ENCODE measurements at regions not wholly inside any gene's neighbourhood (a gene's known extent, or its start where the extent isn't known, plus 50 kb on each side); places are given as distances from the start of the nearest gene placed in this dataset.

DNA sequence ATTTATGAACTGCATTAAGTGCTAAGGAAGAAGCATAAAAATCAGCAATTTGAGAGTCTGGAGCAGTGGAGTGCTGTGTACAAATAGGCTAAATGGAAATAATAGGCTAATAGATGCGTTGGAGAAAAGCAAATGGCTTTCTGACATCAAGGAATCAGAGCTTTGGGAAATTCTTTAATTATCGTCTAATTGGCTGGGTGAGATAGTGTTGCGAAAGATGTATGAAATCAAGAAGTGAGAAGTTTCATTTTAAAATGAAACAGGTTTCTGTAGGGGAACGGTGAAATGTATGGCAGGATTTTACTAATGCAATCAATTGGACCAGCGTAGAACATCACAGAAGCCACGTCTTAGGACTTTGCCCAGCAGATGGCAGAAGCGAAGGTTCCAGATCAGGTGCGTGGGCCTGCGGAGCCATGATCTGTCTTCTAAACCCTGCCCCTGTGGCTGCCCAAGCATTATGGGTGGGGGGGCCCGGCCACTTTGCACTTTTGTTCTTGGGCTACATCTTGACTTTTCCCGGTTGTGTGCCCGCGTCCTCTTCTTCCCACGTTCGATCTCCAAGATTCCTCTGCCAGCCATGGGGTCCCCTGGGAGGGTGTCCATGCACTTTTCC is 118.5 kb upstream of the SHISA3 start:
- Histone ChIP-seq H4K20me1 (ENCODE audit: insufficient read depth, low read length) (no peaks in the 10 kb centered on the region), H3K4me1 (ENCODE audit: insufficient read depth, low read length) (no peaks in the 10 kb centered on the region), H3K79me2 (ENCODE audit: insufficient read depth, low read length) (no peaks in the 10 kb centered on the region), H3K36me3 (ENCODE audit: insufficient read depth, low read length) (no peaks in the 10 kb centered on the region), H3K27ac (ENCODE audit: low read depth, low read length) (no peak overlapping the region), H3K4me3 (ENCODE audit: insufficient read depth, low read length) (no peak overlapping the region), H2AFZ (ENCODE audit: low read length) (no peak overlapping the region), H3K4me2 (ENCODE audit: insufficient read depth, low read length) (no peak overlapping the region), H3K9me3 (ENCODE audit: low read depth, low read length) (no peaks in the 10 kb centered on the region), H3K27me3 (ENCODE audit: insufficient read depth, low read length) (no peaks in the 10 kb centered on the region)
- TF ChIP-seq, protein P1, sequence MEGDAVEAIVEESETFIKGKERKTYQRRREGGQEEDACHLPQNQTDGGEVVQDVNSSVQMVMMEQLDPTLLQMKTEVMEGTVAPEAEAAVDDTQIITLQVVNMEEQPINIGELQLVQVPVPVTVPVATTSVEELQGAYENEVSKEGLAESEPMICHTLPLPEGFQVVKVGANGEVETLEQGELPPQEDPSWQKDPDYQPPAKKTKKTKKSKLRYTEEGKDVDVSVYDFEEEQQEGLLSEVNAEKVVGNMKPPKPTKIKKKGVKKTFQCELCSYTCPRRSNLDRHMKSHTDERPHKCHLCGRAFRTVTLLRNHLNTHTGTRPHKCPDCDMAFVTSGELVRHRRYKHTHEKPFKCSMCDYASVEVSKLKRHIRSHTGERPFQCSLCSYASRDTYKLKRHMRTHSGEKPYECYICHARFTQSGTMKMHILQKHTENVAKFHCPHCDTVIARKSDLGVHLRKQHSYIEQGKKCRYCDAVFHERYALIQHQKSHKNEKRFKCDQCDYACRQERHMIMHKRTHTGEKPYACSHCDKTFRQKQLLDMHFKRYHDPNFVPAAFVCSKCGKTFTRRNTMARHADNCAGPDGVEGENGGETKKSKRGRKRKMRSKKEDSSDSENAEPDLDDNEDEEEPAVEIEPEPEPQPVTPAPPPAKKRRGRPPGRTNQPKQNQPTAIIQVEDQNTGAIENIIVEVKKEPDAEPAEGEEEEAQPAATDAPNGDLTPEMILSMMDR (IDR thresholded peaks at IDR 0.05; ENCODE audit: extremely low read depth, low read depth, low read length) = no peak
- no peak for DNase-seq (ENCODE audit: insufficient read length, low spot score, missing footprints)

DNA sequence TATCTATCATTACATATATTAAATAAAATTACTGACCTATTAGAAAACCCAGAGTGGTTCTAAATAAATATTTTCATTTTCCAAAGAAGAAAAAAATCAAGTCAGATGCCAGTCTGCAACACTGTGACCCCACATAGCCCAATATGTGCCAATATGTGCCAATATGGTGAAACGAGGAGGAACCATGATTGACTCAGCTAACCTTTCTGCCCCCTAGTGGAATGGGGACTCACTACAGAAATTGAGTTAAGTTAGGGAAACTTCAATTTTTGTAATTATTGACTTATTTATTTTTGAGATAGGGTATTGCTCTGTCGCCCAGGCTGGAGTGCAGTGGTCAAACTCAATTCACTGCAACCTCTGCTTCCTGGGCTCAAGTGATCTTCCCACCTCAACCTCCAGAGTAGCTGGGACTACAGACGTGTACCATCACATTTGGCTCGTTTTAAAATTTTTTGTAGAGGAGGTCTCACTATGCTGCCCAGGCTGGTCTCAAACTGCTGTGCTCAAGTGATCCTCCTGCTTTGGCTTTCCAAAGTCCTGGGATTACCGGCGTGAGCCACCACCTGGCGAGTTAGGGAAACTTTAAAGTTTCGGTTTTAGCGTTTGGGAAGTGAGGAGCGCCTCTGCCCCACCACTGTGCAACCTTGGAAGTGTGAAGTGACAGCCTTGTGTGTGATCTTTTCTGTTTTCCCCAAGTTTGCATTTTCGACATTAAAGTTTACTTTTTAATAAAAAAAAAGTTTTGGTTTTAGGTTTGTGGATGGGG is 116.8 kb upstream of the SHISA3 start:
- H3K4me1 ChIP-seq (ENCODE audit: insufficient read depth, low read length) = no peaks in the 10 kb centered on the region
- H2AFZ ChIP-seq (ENCODE audit: low read length) = no peak overlapping the region
- H3K79me2 ChIP-seq (ENCODE audit: insufficient read depth, low read length) = no peaks in the 10 kb centered on the region
- H4K20me1 ChIP-seq (ENCODE audit: insufficient read depth, low read length) = no peaks in the 10 kb centered on the region
- H3K36me3 ChIP-seq (ENCODE audit: insufficient read depth, low read length) = no peaks in the 10 kb centered on the region
- H3K27ac ChIP-seq (ENCODE audit: low read depth, low read length) = no peak overlapping the region
- DNase-seq (ENCODE audit: insufficient read length, low spot score, missing footprints) = peak; percentile 88
- H3K4me2 ChIP-seq (ENCODE audit: insufficient read depth, low read length) = no peak overlapping the region
- H3K4me3 ChIP-seq (ENCODE audit: insufficient read depth, low read length) = no peak overlapping the region
- H3K27me3 ChIP-seq (ENCODE audit: insufficient read depth, low read length) = no peaks in the 10 kb centered on the region
- no peaks in the 10 kb centered on the region for H3K9me3 ChIP-seq (ENCODE audit: low read depth, low read length)
- TF ChIP-seq, protein P1 (IDR thresholded peaks at IDR 0.05; ENCODE audit: extremely low read depth, low read depth, low read length) = peak; percentile 66

DNA sequence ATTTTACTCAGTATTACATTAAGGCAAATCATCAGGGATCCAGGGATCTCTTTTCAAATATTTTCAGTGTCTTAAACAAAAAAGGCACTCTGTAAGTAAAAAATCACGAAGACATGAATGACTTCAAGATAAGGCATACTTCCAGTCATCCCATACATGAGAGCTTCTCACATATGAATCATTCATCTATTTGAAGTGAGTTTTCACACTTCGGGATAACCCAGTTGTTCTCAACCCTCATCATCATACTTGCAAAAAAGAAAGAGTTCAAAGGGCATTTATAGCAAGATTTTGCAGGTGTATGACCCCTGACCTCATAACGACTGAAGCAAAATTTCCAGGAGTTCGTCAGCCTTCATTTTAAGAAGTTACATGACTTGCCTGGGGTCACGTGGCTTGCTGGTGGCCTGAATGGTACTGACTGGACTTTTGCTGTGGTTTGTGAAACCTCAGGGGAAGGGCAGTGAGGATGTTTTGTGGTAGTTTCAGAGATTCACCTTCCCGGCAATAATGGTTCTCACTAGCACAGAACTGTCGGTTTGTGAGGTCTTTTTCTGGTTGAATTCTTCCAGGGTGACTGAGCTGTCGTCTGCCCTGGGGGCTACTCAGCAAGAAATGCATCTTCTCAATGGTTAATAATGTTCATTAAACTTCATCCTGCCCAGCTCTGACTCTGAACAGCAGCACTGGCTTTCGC is 115.8 kb upstream of the SHISA3 start:
- DNase-seq (ENCODE audit: insufficient read length, low spot score, missing footprints) = no peak
- H3K4me3 ChIP-seq (ENCODE audit: insufficient read depth, low read length) = no peak overlapping the region
- H3K4me2 ChIP-seq (ENCODE audit: insufficient read depth, low read length) = peak overlapping the region; percentile 47
- no peaks in the 10 kb centered on the region for H4K20me1 ChIP-seq (ENCODE audit: insufficient read depth, low read length)
- no peaks in the 10 kb centered on the region for H3K36me3 ChIP-seq (ENCODE audit: insufficient read depth, low read length)
- H3K9me3 ChIP-seq (ENCODE audit: low read depth, low read length) = no peaks in the 10 kb centered on the region
- H3K79me2 ChIP-seq (ENCODE audit: insufficient read depth, low read length) = no peaks in the 10 kb centered on the region
- H2AFZ ChIP-seq (ENCODE audit: low read length) = no peak overlapping the region
- no peak overlapping the region for H3K27ac ChIP-seq (ENCODE audit: low read depth, low read length)
- TF ChIP-seq, protein P1 (IDR thresholded peaks at IDR 0.05; ENCODE audit: extremely low read depth, low read depth, low read length) = no peak
- H3K4me1 ChIP-seq (ENCODE audit: insufficient read depth, low read length) = no peaks in the 10 kb centered on the region
- H3K27me3 ChIP-seq (ENCODE audit: insufficient read depth, low read length) = no peaks in the 10 kb centered on the region

All from osteoblast (primary cell).